Glomerular endothelial cell (primary cell): ENCODE measurements at regions not wholly inside any gene's neighbourhood (a gene's known extent, or its start where the extent isn't known, plus 50 kb on each side); places are given as distances from the start of the nearest gene placed in this dataset.

Experiments used
- DNase-seq: peaks from one replicate; pipeline ENCODE4 v3.0.0-alpha.2; 2011; ENCODE audit warnings: low read depth, low spot score; ENCODE audit errors: extremely low read depth

DNA sequence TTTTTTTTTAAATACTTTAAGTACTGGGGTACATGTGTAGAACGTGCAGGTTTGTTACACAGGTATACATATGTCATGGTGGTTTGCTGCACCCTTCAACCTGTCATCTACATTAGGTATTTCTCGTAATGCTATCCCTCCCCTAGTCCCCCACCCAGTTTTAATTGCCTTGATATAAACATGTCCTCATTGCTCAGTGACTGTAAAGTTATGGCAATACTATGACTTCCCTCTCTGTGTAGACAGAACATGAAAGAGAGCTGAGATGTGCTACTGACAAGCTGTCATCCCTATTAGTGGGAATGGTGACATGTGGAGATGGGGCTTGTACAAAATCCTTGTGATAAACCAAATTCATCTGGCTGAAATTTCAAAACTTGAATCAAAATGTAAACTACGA lies 449.7 kb upstream of the TRIB2 start:
- DNase-seq, result no peak

DNA sequence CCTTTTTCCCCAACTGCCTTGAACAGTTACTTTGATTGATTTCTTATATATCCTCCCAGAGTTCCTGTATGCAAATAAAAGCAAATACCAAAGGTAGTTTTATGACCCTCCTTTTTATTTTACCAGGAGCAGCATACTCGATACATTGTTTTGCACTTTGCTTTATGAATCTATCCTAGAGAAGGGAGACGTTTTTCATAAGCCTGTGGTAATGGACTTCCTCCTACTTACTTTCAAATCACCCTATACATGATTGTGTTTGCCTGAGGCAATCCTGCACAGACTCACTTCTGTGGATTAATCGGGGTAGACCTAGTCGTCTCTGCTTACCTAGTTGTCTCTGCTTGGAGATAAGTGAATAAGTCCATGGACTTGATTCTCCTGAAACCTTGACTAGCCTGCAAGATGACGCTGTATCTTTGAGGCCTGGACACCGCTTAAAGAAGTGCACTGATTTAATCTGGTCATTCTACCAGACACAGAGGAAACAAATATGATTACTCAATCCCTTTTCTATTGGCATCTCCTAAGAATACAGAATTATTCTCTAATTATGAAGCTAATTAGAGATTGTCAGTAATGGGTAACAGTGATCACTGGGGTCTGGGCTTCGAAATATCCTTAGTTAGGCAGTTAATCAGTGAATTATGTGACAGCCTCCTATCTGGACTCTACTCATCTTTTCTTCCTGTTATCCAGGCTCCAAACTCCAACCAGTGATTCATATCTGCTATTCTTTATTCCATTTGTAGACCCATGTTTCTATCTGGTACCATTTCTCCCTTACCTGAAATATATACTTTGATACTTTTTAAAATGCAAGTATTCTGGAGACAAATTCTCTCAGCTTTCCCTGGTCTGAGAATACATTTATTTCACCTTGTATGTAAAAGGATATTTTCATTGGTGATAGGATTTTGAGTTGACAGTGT lies 447.4 kb upstream of the TRIB2 start:
- DNase-seq, result no peak

DNA sequence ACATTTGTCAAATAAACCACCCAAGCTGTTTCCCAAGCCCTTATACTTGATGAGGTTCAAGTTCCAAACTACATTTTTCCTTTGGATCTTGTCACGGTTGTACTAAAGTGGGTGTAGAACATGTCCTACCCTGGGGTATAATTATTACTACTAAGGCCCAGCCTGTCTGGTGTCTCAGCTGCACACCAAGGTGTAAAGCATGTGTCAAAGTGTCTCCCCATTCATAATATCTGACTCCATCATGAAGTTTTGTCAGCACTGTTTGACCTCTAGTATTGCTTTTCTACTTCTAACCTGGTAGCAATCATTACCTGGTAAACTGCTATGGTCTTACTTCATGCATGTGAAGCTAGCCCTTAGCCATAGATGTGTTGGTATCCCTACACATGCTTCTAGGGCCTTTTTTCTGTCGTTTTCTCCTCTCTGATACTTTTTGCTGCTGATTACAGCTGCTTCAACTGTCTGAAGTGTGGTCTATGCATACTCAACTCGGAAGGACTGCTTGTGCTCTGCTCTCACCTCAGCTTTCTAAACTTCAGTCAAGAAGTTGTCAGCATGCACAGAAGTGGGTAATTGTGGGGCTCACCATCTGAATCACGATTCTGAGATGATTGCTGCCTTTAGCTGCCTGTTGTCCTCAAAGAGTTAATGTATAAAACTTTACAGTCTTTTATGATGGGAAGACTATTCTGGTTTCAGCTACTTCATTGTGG lies 445.7 kb upstream of the TRIB2 start:
- no peak for DNase-seq

GRCh38 chr2:12271589-12271984 lies 445.1 kb upstream of the TRIB2 start:
- DNase-seq, result no peak

DNA sequence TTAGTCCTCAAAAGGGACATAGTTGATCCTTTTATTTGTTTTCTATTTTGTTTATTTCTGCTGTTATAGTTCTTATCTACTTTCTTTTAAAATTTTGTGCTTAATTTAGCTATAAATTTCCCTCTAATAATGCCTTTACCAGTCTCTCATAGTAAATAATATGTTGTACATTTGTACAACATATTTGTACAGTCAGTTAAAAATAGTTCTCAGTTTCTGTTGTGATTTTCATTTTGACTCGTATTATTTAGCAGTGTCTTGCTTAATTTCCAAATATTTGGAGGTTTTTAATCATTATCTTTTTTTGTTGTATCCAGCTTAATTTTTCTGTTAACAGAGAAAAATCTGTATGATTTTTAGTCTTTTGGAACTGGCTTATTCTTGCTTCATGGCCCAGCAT lies 443.6 kb upstream of the TRIB2 start:
- no peak for DNase-seq

DNA sequence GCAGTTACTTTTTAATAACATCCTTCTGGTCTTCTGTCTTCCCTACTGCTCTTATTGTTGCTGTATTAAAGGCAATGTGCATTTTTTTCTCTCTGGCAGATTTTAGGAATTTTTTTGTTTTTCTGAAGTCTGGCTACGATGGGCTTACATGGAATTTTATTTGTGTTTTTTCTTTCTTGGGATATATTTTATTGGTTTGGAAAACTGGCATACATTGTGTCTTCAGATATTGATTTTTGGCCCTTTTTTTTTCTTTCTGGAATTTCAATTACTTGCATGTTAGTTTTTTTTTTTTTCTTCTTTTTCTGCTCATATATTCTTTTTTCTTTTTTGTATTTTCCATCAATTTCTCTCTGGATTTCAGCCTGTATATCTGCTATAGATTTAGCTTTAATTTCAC lies 442.1 kb upstream of the TRIB2 start:
- no peak for DNase-seq

- no peak for DNase-seq
Measured at GRCh38 chr2:12277241-12278034, 439.3 kb upstream of the TRIB2 start.

- DNase-seq, result no peak
Measured at GRCh38 chr2:12278217-12278750, 438.5 kb upstream of the TRIB2 start.

GRCh38 chr2:12282780-12283695 lies 433.7 kb upstream of the TRIB2 start:
- no peak for DNase-seq

GRCh38 chr2:12284037-12284436 lies 432.7 kb upstream of the TRIB2 start:
- DNase-seq, result no peak

- no peak for DNase-seq
Measured at GRCh38 chr2:12284487-12284886, 432.2 kb upstream of the TRIB2 start.

GRCh38 chr2:12286347-12286746 lies 430.4 kb upstream of the TRIB2 start:
- DNase-seq, result no peak

DNA sequence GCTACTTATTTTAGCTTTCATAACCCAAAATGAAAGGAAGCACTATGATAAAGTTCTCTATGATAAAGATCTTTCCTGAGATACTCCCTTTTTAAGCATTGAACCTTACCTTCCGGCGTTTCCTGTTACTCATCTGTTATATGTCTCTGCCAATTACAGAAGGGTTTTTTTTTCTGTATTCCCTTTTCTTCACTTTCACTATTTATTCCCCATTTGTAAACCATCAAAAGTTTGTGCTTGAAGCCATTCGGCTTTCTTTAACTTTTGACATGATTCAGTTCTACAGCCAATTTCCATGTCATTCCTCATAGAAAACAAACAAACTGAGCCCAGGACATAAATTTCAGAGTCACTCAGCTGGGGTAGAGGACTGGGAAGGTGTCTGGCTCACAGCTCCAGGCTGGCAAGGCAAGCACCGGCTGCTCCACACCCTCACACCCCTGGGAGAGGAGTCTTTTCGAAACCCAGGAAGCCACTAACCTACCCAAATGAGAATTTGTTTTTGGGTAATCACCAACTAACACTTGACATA lies 429.4 kb upstream of the TRIB2 start:
- no peak for DNase-seq

DNA sequence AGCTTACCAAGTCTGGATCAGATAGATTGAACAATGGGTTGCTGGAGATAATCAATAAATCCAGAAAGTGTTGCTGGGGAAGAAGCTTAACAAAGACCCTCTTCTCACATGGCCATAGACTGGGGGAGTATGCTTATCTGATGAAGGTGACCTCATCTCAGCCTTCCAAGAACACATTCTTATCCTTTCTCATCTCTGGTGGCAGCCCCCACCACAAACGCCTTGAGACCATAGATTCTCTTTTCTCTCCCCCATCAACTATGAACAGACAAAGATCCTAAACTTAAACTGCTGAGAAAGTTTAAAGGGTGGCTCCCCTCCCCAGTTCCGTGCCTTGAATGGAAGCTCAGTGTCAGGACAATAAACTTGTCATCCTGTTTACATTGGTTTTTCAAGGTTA lies 428.7 kb upstream of the TRIB2 start:
- DNase-seq, result no peak

GRCh38 chr2:12289120-12289802 lies 427.5 kb upstream of the TRIB2 start:
- DNase-seq, result no peak

DNA sequence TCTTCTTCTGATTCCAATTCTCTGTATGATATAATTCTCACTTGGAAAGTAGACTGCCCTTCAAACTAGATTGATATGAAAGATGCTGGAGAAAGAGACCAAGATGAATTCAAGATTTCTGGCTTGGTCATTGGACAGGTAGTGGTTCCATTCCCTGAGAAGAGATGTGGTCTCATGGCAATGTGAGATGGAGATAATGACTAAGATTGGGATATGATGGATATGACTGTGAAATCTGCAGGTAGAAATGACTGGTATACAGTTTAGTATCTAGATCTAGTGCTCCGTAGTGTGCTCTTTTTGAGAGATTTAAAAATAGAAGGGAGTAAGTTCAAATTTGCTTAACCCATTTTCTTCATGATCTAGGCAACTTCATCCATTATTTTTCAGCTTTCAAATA lies 425.4 kb upstream of the TRIB2 start:
- DNase-seq, result no peak

- DNase-seq, result no peak
Measured at GRCh38 chr2:12293874-12294273, 422.9 kb upstream of the TRIB2 start.

GRCh38 chr2:12295856-12296519 lies 420.7 kb upstream of the TRIB2 start:
- DNase-seq, result no peak

DNA sequence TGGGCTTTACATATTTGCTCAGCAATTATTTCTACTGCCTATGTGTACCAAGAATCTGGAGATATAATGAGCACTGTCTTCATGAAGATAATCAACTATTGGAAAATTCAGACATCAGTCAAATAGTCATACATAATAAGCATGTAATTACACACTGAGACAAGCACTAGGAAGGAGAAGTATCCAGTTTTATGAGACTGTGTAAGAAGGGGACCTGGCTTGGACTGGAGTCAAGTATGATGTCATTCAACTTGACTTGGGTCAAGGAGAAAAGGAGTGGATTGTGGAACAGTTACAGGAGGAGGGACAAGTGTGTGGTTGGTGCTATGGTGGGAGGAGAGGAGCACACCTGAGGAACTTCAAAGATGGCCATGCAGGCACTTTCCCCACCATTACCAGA lies 419.8 kb upstream of the TRIB2 start:
- DNase-seq, result no peak
